IMR-90 (cell line): ENCODE measurements at regions not wholly inside any gene's neighbourhood (a gene's known extent, or its start where the extent isn't known, plus 50 kb on each side); places are given as distances from the start of the nearest gene placed in this dataset.

Source experiments
- ATAC-seq: fragments of 200-7000 bp; cut with Tn5 transposase; 2 replicates; pipeline ENCODE4 v1.9.1; 2020; ENCODE audit warnings: low read depth, mild to moderate bottlenecking, moderate library complexity
- BruUV-seq: library from RNA; stranded (reverse); fragments of 400-500 nt; replicated peaks from 2 replicates; lab custom pipeline; 2021; lab: Mats Ljungman, UMichigan
- CTCF ChIA-PET: fragments of 300-600 bp; formaldehyde crosslinking; extraction: SDS; loops from one replicate; lab custom pipeline; 2021; ENCODE audit warnings: antibody characterized with exemption; lab: Yijun Ruan, JAX
- POLR2A ChIA-PET: fragments of 300-600 bp; sonication (Branson Sonifier 250); formaldehyde crosslinking; loops from one replicate; lab custom pipeline; 2022; ENCODE audit warnings: antibody characterized with exemption; ENCODE audit not compliant: unreplicated experiment; lab: Charles Lee
- DNase-seq: peaks from one replicate; pipeline ENCODE4 v3.0.0; 2013
- H2AFZ ChIP-seq: replicated peaks from 2 replicates; pipeline ENCODE3; 2013; ENCODE audit warnings: low read length, mild to moderate bottlenecking; ENCODE audit not compliant: poor library complexity
- H2AK5ac ChIP-seq: 2 replicates; pipeline ENCODE4 v1.6.1; 2013; ENCODE audit warnings: low read depth, low read length, inconsistent platforms
- H2AK9ac ChIP-seq: replicated peaks from 2 replicates; pipeline ENCODE3; 2013; ENCODE audit warnings: mild to moderate bottlenecking, low read depth, low read length, moderate library complexity; ENCODE audit not compliant: poor library complexity
- H2BK120ac ChIP-seq: 2 replicates; pipeline ENCODE4 v1.6.1; 2013; ENCODE audit warnings: low read depth, low read length, inconsistent platforms
- H2BK15ac ChIP-seq: 3 replicates; pipeline ENCODE4 v1.6.1; 2013; ENCODE audit warnings: low read depth, low read length, inconsistent platforms
- H2BK20ac ChIP-seq: 2 replicates; pipeline ENCODE4 v1.6.1; 2013; ENCODE audit warnings: low read depth, mild to moderate bottlenecking, inconsistent platforms, low read length, moderate library complexity
- H2BK5ac ChIP-seq: 2 replicates; pipeline ENCODE4 v1.6.1; 2013; ENCODE audit warnings: mild to moderate bottlenecking, low read depth, low read length, inconsistent platforms; ENCODE audit not compliant: poor library complexity, severe bottlenecking
- H3K14ac ChIP-seq: replicated peaks from 2 replicates; pipeline ENCODE4 v1.6.1; 2013; ENCODE audit warnings: low read depth, low read length, inconsistent platforms
- H3K18ac ChIP-seq: 2 replicates; pipeline ENCODE4 v1.6.1; 2013; ENCODE audit warnings: low read depth, low read length, control low read depth
- H3K23ac ChIP-seq: 2 replicates; pipeline ENCODE4 v1.6.1; 2013; ENCODE audit warnings: low read depth, low read length, inconsistent platforms
- H3K27ac ChIP-seq: 2 replicates; pipeline ENCODE4 v1.5.1; 2013; ENCODE audit warnings: mild to moderate bottlenecking, control low read depth, low read length; ENCODE audit not compliant: insufficient read depth
- H3K27me3 ChIP-seq: 2 replicates; pipeline ENCODE4 v1.6.1; 2013; ENCODE audit warnings: low read length; ENCODE audit not compliant: control insufficient read depth, insufficient read depth
- H3K36me3 ChIP-seq: 2 replicates; pipeline ENCODE4 v1.6.1; 2013; ENCODE audit warnings: low read length, mixed read lengths; ENCODE audit not compliant: control insufficient read depth, insufficient read depth
- H3K4ac ChIP-seq: 2 replicates; pipeline ENCODE4 v1.6.1; 2013; ENCODE audit warnings: low read depth, low read length, inconsistent platforms
- H3K4me1 ChIP-seq: 2 replicates; pipeline ENCODE4 v1.6.1; 2013; ENCODE audit warnings: low read length, mixed read lengths; ENCODE audit not compliant: control insufficient read depth, insufficient read depth
- H3K4me2 ChIP-seq: 2 replicates; pipeline ENCODE4 v1.6.1; 2013; ENCODE audit warnings: low read depth, mild to moderate bottlenecking, control low read depth, low read length, moderate library complexity
- H3K4me3 ChIP-seq: 2 replicates; pipeline ENCODE4 v1.5.1; 2013; ENCODE audit warnings: low read depth, mild to moderate bottlenecking, control low read depth, low read length, moderate library complexity; ENCODE audit not compliant: insufficient read depth
- H3K56ac ChIP-seq: 2 replicates; pipeline ENCODE4 v1.6.1; 2013; ENCODE audit warnings: low read length, inconsistent platforms; ENCODE audit not compliant: insufficient read depth; ENCODE audit errors: extremely low read depth
- H3K79me1 ChIP-seq, 2 experiments: 2 replicates each; pipeline ENCODE4 v1.6.1; 2013; ENCODE audit warnings: low read length in 2 of 2, inconsistent platforms in 1 of 2, low read depth in 1 of 2
- H3K9ac ChIP-seq: 2 replicates; pipeline ENCODE4 v1.6.1; 2013; ENCODE audit warnings: low read depth, low read length, control low read depth
- H3K9me1 ChIP-seq: 2 replicates; pipeline ENCODE4 v1.6.1; 2013; ENCODE audit warnings: low read length, inconsistent platforms; ENCODE audit not compliant: insufficient read depth
- H3K9me3 ChIP-seq: 2 replicates; pipeline ENCODE4 v1.6.1; 2013; ENCODE audit warnings: low read length; ENCODE audit not compliant: control insufficient read depth, insufficient read depth
- H4K20me1 ChIP-seq: 2 replicates; pipeline ENCODE4 v1.6.1; 2013; ENCODE audit warnings: low read length, inconsistent platforms; ENCODE audit not compliant: insufficient read depth
- H4K5ac ChIP-seq: 2 replicates; pipeline ENCODE4 v1.6.1; 2013; ENCODE audit warnings: mild to moderate bottlenecking, low read depth, low read length, control low read depth
- H4K8ac ChIP-seq, 2 experiments: 2 replicates each; pipeline ENCODE4 v1.6.1; 2013; ENCODE audit warnings: low read depth in 2 of 2, low read length in 2 of 2, control low read depth in 1 of 2, inconsistent platforms in 1 of 2
- H4K91ac ChIP-seq: 2 replicates; pipeline ENCODE4 v1.6.1; 2013; ENCODE audit warnings: low read depth, low read length, inconsistent platforms; ENCODE audit not compliant: insufficient read depth
- BHLHE40 ChIP-seq: fragments of 150-350 bp; IDR thresholded peaks from 2 replicates; pipeline ENCODE4 v1.6.1; 2016; ENCODE audit warnings: mild to moderate bottlenecking, low read depth, low read length
- CEBPB ChIP-seq: IDR thresholded peaks from 2 replicates; pipeline ENCODE4 v1.6.1; 2012; ENCODE audit warnings: low read depth, low read length, improper control_type of control experiment
- CHD1 ChIP-seq: IDR thresholded peaks from 2 replicates; pipeline ENCODE4 v1.6.1; 2012; ENCODE audit warnings: low read depth, low read length, improper control_type of control experiment
- FOS ChIP-seq: fragments of 150-350 bp; IDR thresholded peaks from 2 replicates; pipeline ENCODE4 v1.6.1; 2016; ENCODE audit warnings: low read depth, low read length
- MAFK ChIP-seq: IDR thresholded peaks from 2 replicates; pipeline ENCODE4 v1.6.1; 2012; ENCODE audit warnings: low read depth, low read length, improper control_type of control experiment
- MAZ ChIP-seq: IDR thresholded peaks from 2 replicates; pipeline ENCODE4 v1.6.1; 2012; ENCODE audit warnings: low read depth, mild to moderate bottlenecking, low read length, improper control_type of control experiment, moderate library complexity, borderline replicate concordance
- MXI1 ChIP-seq: IDR thresholded peaks from 2 replicates; pipeline ENCODE4 v1.6.1; 2012; ENCODE audit warnings: low read depth, mild to moderate bottlenecking, low read length, moderate library complexity, borderline replicate concordance
- NFE2L2 ChIP-seq: fragments of 150-350 bp; IDR thresholded peaks from 2 replicates; pipeline ENCODE4 v1.6.1; 2016; ENCODE audit warnings: low read depth, mild to moderate bottlenecking, low read length
- POLR2A ChIP-seq: IDR thresholded peaks from 2 replicates; pipeline ENCODE4 v1.6.1; 2012; ENCODE audit warnings: mild to moderate bottlenecking, low read depth, low read length
- RCOR1 ChIP-seq: IDR thresholded peaks from 2 replicates; pipeline ENCODE4 v1.6.1; 2012; ENCODE audit warnings: mild to moderate bottlenecking, low read length, improper control_type of control experiment; ENCODE audit not compliant: insufficient replicate concordance
- SMC3 ChIP-seq: fragments of 150-350 bp; IDR thresholded peaks from 2 replicates; pipeline ENCODE4 v1.6.1; 2016; ENCODE audit warnings: low read depth, mild to moderate bottlenecking, antibody characterized with exemption, low read length, moderate library complexity
- WGBS, 2 experiments: methylation state at CpG; one replicate each; pipeline versions ENCODE4 v1.1.5 to v1.1.7; 2013; ENCODE audit warnings: missing lambda C conversion rate in 2 of 2; ENCODE audit not compliant: insufficient read length in 1 of 2; ENCODE audit errors: extremely low coverage in 2 of 2; 5-methylcytosine and 5-hydroxymethylcytosine counted together
- dilution Hi-C: fragments of 300-500 bp; cut with HindIII; formaldehyde crosslinking; loops from one replicate; pipeline ENCODE4 v1.14.3; 2018; ENCODE audit warnings: low sequenced_read_pairs; ENCODE audit not compliant: unreplicated experiment
- in situ Hi-C: fragments of 300-500 bp; cut with MboI; formaldehyde crosslinking; loops from 3 replicates; pipeline ENCODE4 v1.14.3; 2019; ENCODE audit warnings: low sequenced_read_pairs, inconsistent platforms, mixed read lengths
- intact Hi-C: fragments of 100-400 bp; cut with micrococcal nuclease; formaldehyde crosslinking; loops from 2 replicates; pipeline ENCODE4 v1.10.0; 2022
- TF ChIP-seq, protein P1 (sequence below): fragments of 150-350 bp; IDR thresholded peaks from 2 replicates; pipeline ENCODE4 v1.6.1; 2016; ENCODE audit warnings: low read depth, mild to moderate bottlenecking, low read length, moderate library complexity, borderline replicate concordance
- TF ChIP-seq, protein P2 (sequence below): conservative IDR thresholded peaks from 2 replicates; pipeline ENCODE4 v1.5.1; 2012; ENCODE audit warnings: mild to moderate bottlenecking, low read depth, low read length, improper control_type of control experiment
- TF ChIP-seq, protein P3 (sequence below): fragments of 150-350 bp; IDR thresholded peaks from 2 replicates; pipeline ENCODE4 v1.6.1; 2017; ENCODE audit warnings: mild to moderate bottlenecking, antibody characterized with exemption, low read length, low read depth

DNA sequence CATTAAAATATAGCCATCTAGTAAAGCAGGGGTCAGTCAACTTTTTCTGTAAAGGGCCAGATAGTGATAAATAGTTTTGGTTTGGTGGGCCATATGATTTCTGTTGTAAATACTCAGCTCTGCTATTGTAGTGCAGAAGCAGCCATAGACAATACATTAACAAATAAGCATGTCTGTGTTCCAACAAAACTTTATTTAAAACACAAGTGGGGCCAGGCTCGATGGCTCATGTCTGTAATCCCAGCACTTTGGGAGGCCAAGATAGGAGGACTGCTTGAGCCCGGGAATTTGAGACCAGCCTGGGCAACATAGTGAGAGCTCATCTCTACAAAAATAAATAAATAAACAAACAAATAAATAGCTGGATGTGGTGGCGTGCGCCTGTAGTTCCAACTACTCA lies 60.8 kb upstream of the TANC2 start:
- Histone ChIP-seq H3K4ac (no peak overlapping the region), H2BK20ac (no peak overlapping the region), H3K4me1 (no peaks in the 10 kb centered on the region), H3K56ac (no peak overlapping the region), H3K27me3 (peaks cover 4% of the 10 kb centered on the region), H2AK5ac (no peak overlapping the region), H3K79me1 (no peaks in the 10 kb centered on the region), H2AFZ (no peak overlapping the region), H3K27ac (no peak overlapping the region), H3K18ac (no peak overlapping the region), H2BK120ac (no peak overlapping the region), H3K4me3 (no peak overlapping the region), H4K5ac (no peak overlapping the region), H3K9me3 (peaks cover 2% of the 10 kb centered on the region; the same call in 1 of the 2 replicates), H2BK15ac (no peak overlapping the region), H4K91ac (no peak overlapping the region), H3K9me1 (no peaks in the 10 kb centered on the region; the same call in 1 of the 2 replicates), H2BK5ac (no peak overlapping the region), H4K8ac (no peak overlapping the region), H3K9ac (no peak overlapping the region), H3K36me3 (no peaks in the 10 kb centered on the region), H4K20me1 (no peaks in the 10 kb centered on the region), H3K14ac (no peak overlapping the region), H2AK9ac (no peak overlapping the region), H3K4me2 (no peak overlapping the region), H3K23ac (no peak overlapping the region)
- CTCF ChIA-PET = no interaction called here
- in situ Hi-C loops = no loop called here
- POLR2A ChIA-PET = no interaction called here
- DNase-seq (no peak), ATAC-seq (no peak)
- dilution Hi-C loops = no loop called here
- no TSS peak for BruUV-seq
- intact Hi-C loops = no loop called here
- no CpG with 5 or more reads among the region's 4 CpGs for WGBS, 2 experiments
- no peak for TF ChIP-seq MAZ
- no peak for TF ChIP-seq CHD1
- TF ChIP-seq SMC3 = no peak
- no peak for TF ChIP-seq RCOR1
- TF ChIP-seq, protein P1, sequence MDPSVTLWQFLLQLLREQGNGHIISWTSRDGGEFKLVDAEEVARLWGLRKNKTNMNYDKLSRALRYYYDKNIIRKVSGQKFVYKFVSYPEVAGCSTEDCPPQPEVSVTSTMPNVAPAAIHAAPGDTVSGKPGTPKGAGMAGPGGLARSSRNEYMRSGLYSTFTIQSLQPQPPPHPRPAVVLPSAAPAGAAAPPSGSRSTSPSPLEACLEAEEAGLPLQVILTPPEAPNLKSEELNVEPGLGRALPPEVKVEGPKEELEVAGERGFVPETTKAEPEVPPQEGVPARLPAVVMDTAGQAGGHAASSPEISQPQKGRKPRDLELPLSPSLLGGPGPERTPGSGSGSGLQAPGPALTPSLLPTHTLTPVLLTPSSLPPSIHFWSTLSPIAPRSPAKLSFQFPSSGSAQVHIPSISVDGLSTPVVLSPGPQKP = no peak
- no peak for TF ChIP-seq MXI1
- no peak for TF ChIP-seq NFE2L2
- TF ChIP-seq, protein P2, sequence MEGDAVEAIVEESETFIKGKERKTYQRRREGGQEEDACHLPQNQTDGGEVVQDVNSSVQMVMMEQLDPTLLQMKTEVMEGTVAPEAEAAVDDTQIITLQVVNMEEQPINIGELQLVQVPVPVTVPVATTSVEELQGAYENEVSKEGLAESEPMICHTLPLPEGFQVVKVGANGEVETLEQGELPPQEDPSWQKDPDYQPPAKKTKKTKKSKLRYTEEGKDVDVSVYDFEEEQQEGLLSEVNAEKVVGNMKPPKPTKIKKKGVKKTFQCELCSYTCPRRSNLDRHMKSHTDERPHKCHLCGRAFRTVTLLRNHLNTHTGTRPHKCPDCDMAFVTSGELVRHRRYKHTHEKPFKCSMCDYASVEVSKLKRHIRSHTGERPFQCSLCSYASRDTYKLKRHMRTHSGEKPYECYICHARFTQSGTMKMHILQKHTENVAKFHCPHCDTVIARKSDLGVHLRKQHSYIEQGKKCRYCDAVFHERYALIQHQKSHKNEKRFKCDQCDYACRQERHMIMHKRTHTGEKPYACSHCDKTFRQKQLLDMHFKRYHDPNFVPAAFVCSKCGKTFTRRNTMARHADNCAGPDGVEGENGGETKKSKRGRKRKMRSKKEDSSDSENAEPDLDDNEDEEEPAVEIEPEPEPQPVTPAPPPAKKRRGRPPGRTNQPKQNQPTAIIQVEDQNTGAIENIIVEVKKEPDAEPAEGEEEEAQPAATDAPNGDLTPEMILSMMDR = no peak
- TF ChIP-seq BHLHE40 = no peak
- TF ChIP-seq MAFK = no peak
- no peak for TF ChIP-seq CEBPB
- TF ChIP-seq, protein P3, sequence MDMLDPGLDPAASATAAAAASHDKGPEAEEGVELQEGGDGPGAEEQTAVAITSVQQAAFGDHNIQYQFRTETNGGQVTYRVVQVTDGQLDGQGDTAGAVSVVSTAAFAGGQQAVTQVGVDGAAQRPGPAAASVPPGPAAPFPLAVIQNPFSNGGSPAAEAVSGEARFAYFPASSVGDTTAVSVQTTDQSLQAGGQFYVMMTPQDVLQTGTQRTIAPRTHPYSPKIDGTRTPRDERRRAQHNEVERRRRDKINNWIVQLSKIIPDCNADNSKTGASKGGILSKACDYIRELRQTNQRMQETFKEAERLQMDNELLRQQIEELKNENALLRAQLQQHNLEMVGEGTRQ = no peak
- TF ChIP-seq FOS = no peak
- no peak for TF ChIP-seq POLR2A
